Neuronal stem cell (in vitro differentiated cells): ENCODE measurements at regions not wholly inside any gene's neighbourhood (a gene's known extent, or its start where the extent isn't known, plus 50 kb on each side); places are given as distances from the start of the nearest gene placed in this dataset.
A peak's percentile ranks its signal among the peaks of the same experiment; 100 is the strongest.

Experiments used
- DNase-seq: peaks from one replicate; pipeline ENCODE4 v3.0.0-alpha.2; 2013; ENCODE audit warnings: low spot score
- H2AFZ ChIP-seq: one replicate; pipeline ENCODE4 v1.6.1; 2013; ENCODE audit warnings: mild to moderate bottlenecking, low read length, inconsistent platforms
- H2AK5ac ChIP-seq: 2 replicates; pipeline ENCODE4 v1.6.1; 2013; ENCODE audit warnings: low read depth, mild to moderate bottlenecking, inconsistent platforms, low read length, moderate library complexity, mixed read lengths
- H2BK120ac ChIP-seq: 2 replicates; pipeline ENCODE4 v1.6.1; 2013; ENCODE audit warnings: low read depth, mild to moderate bottlenecking, inconsistent platforms, low read length, moderate library complexity, mixed read lengths
- H2BK12ac ChIP-seq: one replicate; pipeline ENCODE4 v1.6.1; 2013; ENCODE audit warnings: low read length, inconsistent platforms
- H2BK15ac ChIP-seq: 2 replicates; pipeline ENCODE4 v1.6.1; 2013; ENCODE audit warnings: mild to moderate bottlenecking, low read length, inconsistent platforms, mixed read lengths
- H2BK5ac ChIP-seq: one replicate; pipeline ENCODE4 v1.6.1; 2013; ENCODE audit warnings: inconsistent platforms, mild to moderate bottlenecking, low read length, moderate library complexity
- H3K14ac ChIP-seq: one replicate; pipeline ENCODE4 v1.6.1; 2013; ENCODE audit warnings: low read length, inconsistent platforms
- H3K18ac ChIP-seq: 2 replicates; pipeline ENCODE4 v1.6.1; 2013; ENCODE audit warnings: low read length, inconsistent platforms
- H3K23ac ChIP-seq: 2 replicates; pipeline ENCODE4 v1.6.1; 2013; ENCODE audit warnings: low read depth, mild to moderate bottlenecking, mixed read lengths, low read length, inconsistent platforms; ENCODE audit not compliant: poor library complexity
- H3K27ac ChIP-seq: replicated peaks from 3 replicates; pipeline ENCODE4 v1.5.1; 2013; ENCODE audit warnings: low read length, inconsistent platforms
- H3K27me3 ChIP-seq, 3 experiments: 2 replicates each; pipeline ENCODE4 v1.6.1; 2013; ENCODE audit warnings: low read length in 3 of 3, mild to moderate bottlenecking in 2 of 3, inconsistent platforms in 1 of 3, low read depth in 1 of 3, mixed read lengths in 1 of 3, moderate library complexity in 1 of 3; ENCODE audit not compliant: control insufficient read depth in 3 of 3, insufficient read depth in 3 of 3
- H3K36me3 ChIP-seq, 2 donors: replicated peaks in 1 of 2; 2 replicates each; pipeline ENCODE4 v1.6.1; 2013; ENCODE audit warnings: low read length in 2 of 2; ENCODE audit not compliant: control insufficient read depth in 2 of 2, insufficient read depth in 2 of 2
- H3K4ac ChIP-seq: 2 replicates; pipeline ENCODE4 v1.6.1; 2013; ENCODE audit warnings: inconsistent platforms, mild to moderate bottlenecking, low read length, moderate library complexity
- H3K4me1 ChIP-seq, 2 donors: 1 replicate in 1 of 2; 2 replicates in 1 of 2; pipeline ENCODE4 v1.6.1; 2013; ENCODE audit warnings: low read length in 2 of 2, low read depth in 1 of 2; ENCODE audit not compliant: control insufficient read depth in 2 of 2, insufficient read depth in 1 of 2
- H3K4me2 ChIP-seq: one replicate; pipeline ENCODE4 v1.6.1; 2013; ENCODE audit warnings: mild to moderate bottlenecking, low read length, inconsistent platforms; ENCODE audit not compliant: insufficient read depth, poor library complexity, severe bottlenecking
- H3K4me3 ChIP-seq, 2 donors: 2 replicates each; pipeline ENCODE4 v1.5.1; 2013; ENCODE audit warnings: low read length in 2 of 2, mild to moderate bottlenecking in 2 of 2, inconsistent platforms in 1 of 2, moderate library complexity in 1 of 2
- H3K79me1 ChIP-seq: one replicate; pipeline ENCODE4 v1.6.1; 2013; ENCODE audit warnings: low read depth, mild to moderate bottlenecking, inconsistent platforms, low read length, moderate library complexity
- H3K9ac ChIP-seq: one replicate; pipeline ENCODE4 v1.6.1; 2013; ENCODE audit warnings: mild to moderate bottlenecking, low read depth, low read length, inconsistent platforms; ENCODE audit not compliant: poor library complexity
- H3K9me3 ChIP-seq, 2 donors: replicated peaks in 1 of 2; 2 replicates each; pipeline versions ENCODE3 to v1.6.1; 2013; ENCODE audit warnings: low read length in 2 of 2, mild to moderate bottlenecking in 2 of 2, inconsistent platforms in 1 of 2, low read depth in 1 of 2, mixed read lengths in 1 of 2, moderate library complexity in 1 of 2; ENCODE audit not compliant: control insufficient read depth in 2 of 2, insufficient read depth in 1 of 2
- H4K8ac ChIP-seq: one replicate; pipeline ENCODE4 v1.6.1; 2013; ENCODE audit warnings: low read depth, mild to moderate bottlenecking, inconsistent platforms, low read length, moderate library complexity
- H4K91ac ChIP-seq: one replicate; pipeline ENCODE4 v1.6.1; 2013; ENCODE audit warnings: low read length, low read depth, mild to moderate bottlenecking, inconsistent platforms; ENCODE audit not compliant: poor library complexity
- WGBS, 2 donors: extraction: QIAGEN DNeasy Blood & Tissue Kit; methylation state at CpG; one replicate each; pipeline ENCODE4 v1.1.7; 2013; ENCODE audit warnings: missing lambda C conversion rate in 2 of 2, mixed read lengths in 1 of 2; ENCODE audit not compliant: insufficient read length in 2 of 2, insufficient replicate concordance in 1 of 2; ENCODE audit errors: extremely low coverage in 2 of 2; 5-methylcytosine and 5-hydroxymethylcytosine counted together

- no peak overlapping the region for H3K18ac ChIP-seq
- WGBS, 2 donors = no CpG with 5 or more reads among the region's 1 CpG
Observed at GRCh38 chr13:106689906-106690305, 122.0 kb upstream of the ARGLU1 start.

GRCh38 chr13:106688940-106689339 is 121.0 kb upstream of the ARGLU1 start:
- Histone ChIP-seq H4K8ac (no peak overlapping the region), H3K27me3 (no peaks in the 10 kb centered on the region), H2BK15ac (no peak overlapping the region), H2AK5ac (no peak overlapping the region), H3K14ac (no peak overlapping the region), H2BK120ac (no peak overlapping the region), H3K79me1 (no peaks in the 10 kb centered on the region), H2BK12ac (no peak overlapping the region), H2BK5ac (no peak overlapping the region), H3K4me1 (peaks cover 6 to 26% of the 10 kb centered on the region in 2 donors), H3K4me2 (no peak overlapping the region), H3K9ac (no peak overlapping the region), H4K91ac (no peak overlapping the region), H3K4ac (no peak overlapping the region), H3K27ac (no peak overlapping the region), H3K23ac (no peak overlapping the region), H2AFZ (no peak overlapping the region), H3K36me3 (no peaks in the 10 kb centered on the region), H3K4me3 (no peak overlapping the region), H3K9me3 (no peaks in the 10 kb centered on the region), H3K18ac (no peak overlapping the region)
- no CpG with 5 or more reads among the region's 1 CpG for WGBS, 2 donors
- no peak for DNase-seq

More at GRCh38 chr13:106689906-106690305, 122.0 kb upstream of the ARGLU1 start:
- Histone ChIP-seq H3K23ac (no peak overlapping the region), H3K9me3 (no peaks in the 10 kb centered on the region), H4K8ac (no peak overlapping the region), H3K4me2 (no peak overlapping the region), H3K79me1 (no peaks in the 10 kb centered on the region), H3K27me3 (no peaks in the 10 kb centered on the region), H3K4me3 (no peak overlapping the region), H3K4me1 (peaks cover 4 to 24% of the 10 kb centered on the region in 2 donors), H2BK5ac (no peak overlapping the region), H3K27ac (no peak overlapping the region), H3K14ac (no peak overlapping the region), H2BK15ac (no peak overlapping the region), H4K91ac (no peak overlapping the region), H2BK12ac (no peak overlapping the region), H3K9ac (no peak overlapping the region), H2AK5ac (no peak overlapping the region), H3K36me3 (no peaks in the 10 kb centered on the region), H3K4ac (no peak overlapping the region), H2AFZ (no peak overlapping the region), H2BK120ac (no peak overlapping the region)
- no peak for DNase-seq

GRCh38 chr13:106686163-106686562 is 118.2 kb upstream of the ARGLU1 start:
- Histone ChIP-seq H3K4me2 (no peak overlapping the region), H2BK5ac (no peak overlapping the region), H3K27ac (no peak overlapping the region), H3K4me3 (no peak overlapping the region), H3K79me1 (no peaks in the 10 kb centered on the region), H3K27me3 (no peaks in the 10 kb centered on the region), H3K23ac (no peak overlapping the region), H2AFZ (peak overlapping the region; percentile 58), H2BK12ac (no peak overlapping the region), H4K8ac (no peak overlapping the region), H3K9ac (no peak overlapping the region), H3K14ac (no peak overlapping the region), H2BK15ac (no peak overlapping the region), H3K36me3 (no peaks in the 10 kb centered on the region), H3K18ac (no peak overlapping the region), H2AK5ac (no peak overlapping the region), H2BK120ac (no peak overlapping the region), H3K4me1 (peaks cover 11 to 24% of the 10 kb centered on the region in 2 donors), H3K4ac (no peak overlapping the region), H4K91ac (no peak overlapping the region), H3K9me3 (no peaks in the 10 kb centered on the region)
- no CpG with 5 or more reads among the region's 3 CpGs for WGBS, 2 donors
- no peak for DNase-seq

GRCh38 chr13:106685143-106685542 is 117.2 kb upstream of the ARGLU1 start:
- Histone ChIP-seq H3K27me3 (no peaks in the 10 kb centered on the region), H3K18ac (no peak overlapping the region), H2BK5ac (no peak overlapping the region), H2AFZ (peak overlapping the region; percentile 66), H3K4me3 (no peak overlapping the region), H3K23ac (no peak overlapping the region), H3K4me2 (no peak overlapping the region), H3K27ac (no peak overlapping the region), H4K8ac (no peak overlapping the region), H3K79me1 (no peaks in the 10 kb centered on the region), H4K91ac (no peak overlapping the region), H2BK120ac (no peak overlapping the region), H3K36me3 (no peaks in the 10 kb centered on the region), H2BK12ac (no peak overlapping the region), H3K14ac (no peak overlapping the region), H3K4ac (no peak overlapping the region), H3K9me3 (no peaks in the 10 kb centered on the region), H3K4me1 (peaks cover 14 to 29% of the 10 kb centered on the region in 2 donors), H2AK5ac (no peak overlapping the region), H3K9ac (no peak overlapping the region), H2BK15ac (no peak overlapping the region)
- no CpG with 5 or more reads among the region's 6 CpGs for WGBS, 2 donors
- peak; percentile 27 for DNase-seq
